Uterus (tissue), 2 donors: ENCODE measurements at regions not wholly inside any gene's neighbourhood (a gene's known extent, or its start where the extent isn't known, plus 50 kb on each side); places are given as distances from the start of the nearest gene placed in this dataset.
"Not testable (repeated sequence)": the region's sequence is repeated elsewhere in the genome, so short reads cannot be mapped to it uniquely, and the experiment has no call there.

Source experiments
- CTCF ChIP-seq, 4 experiments: fragments of 200-600 bp in 2 of 4; fragments of 450-650 bp in 2 of 4; sonication (generic) in 2 of 4; IDR thresholded peaks; one replicate each; pipeline ENCODE4 v1.5.1; 2016 to 2019; ENCODE audit warnings: antibody characterized with exemption in 4 of 4, mild to moderate bottlenecking in 2 of 4, moderate library complexity in 1 of 4
- POLR2A ChIP-seq, 2 donors: fragments of 450-650 bp; IDR thresholded peaks; one replicate each; pipeline ENCODE4 v1.6.1; 2016; ENCODE audit warnings: antibody characterized with exemption in 2 of 2, mild to moderate bottlenecking in 1 of 2, moderate library complexity in 1 of 2

GRCh38 chr6:66092306-66092705 lies 385.3 kb upstream of the EYS start:
- not testable (repeated sequence) for TF ChIP-seq CTCF, POLR2A (IDR thresholded peaks at IDR 0.05)
